Common myeloid progenitor, CD34-positive (primary cell): ENCODE measurements at regions not wholly inside any gene's neighbourhood (a gene's known extent, or its start where the extent isn't known, plus 50 kb on each side); places are given as distances from the start of the nearest gene placed in this dataset.

Source experiments
- CTCF ChIA-PET: fragments of 350-600 bp; sonication (Branson Sonifier 250); formaldehyde crosslinking; loops from one replicate; lab custom pipeline; 2021; ENCODE audit warnings: antibody characterized with exemption; lab: Charles Lee
- POLR2A ChIA-PET: fragments of 350-600 bp; sonication (Branson Sonifier 250); formaldehyde crosslinking; loops from one replicate; lab custom pipeline; 2021; ENCODE audit warnings: antibody characterized with exemption; lab: Charles Lee
- DNase-seq, 3 donors: peaks; one replicate each; pipeline versions ENCODE4 v3.0.0 to v3.0.0-alpha.2; 2013
- H3K27ac ChIP-seq, 2 experiments: 1 replicate in 1 of 2; 2 replicates in 1 of 2; pipeline ENCODE4 v1.7.0; 2013; ENCODE audit warnings: inconsistent platforms in 2 of 2, low read length in 2 of 2, mild to moderate bottlenecking in 2 of 2, low read depth in 1 of 2, moderate library complexity in 1 of 2; ENCODE audit not compliant: severe bottlenecking in 2 of 2, insufficient read depth in 1 of 2, poor library complexity in 1 of 2
- H3K27me3 ChIP-seq, 5 experiments: replicated peaks in 2 of 5; 1 replicate in 3 of 5; 2 replicates in 2 of 5; pipeline versions ENCODE4 v1.6.1 to v1.7.0; 2013; ENCODE audit warnings: low read length in 4 of 5, mild to moderate bottlenecking in 2 of 5, moderate library complexity in 2 of 5, inconsistent platforms in 1 of 5; ENCODE audit not compliant: insufficient read depth in 5 of 5, control insufficient read depth in 4 of 5
- H3K36me3 ChIP-seq, 4 experiments: 1 replicate in 2 of 4; 2 replicates in 2 of 4; pipeline versions ENCODE4 v1.6.1 to v1.7.0; 2013; ENCODE audit warnings: low read length in 3 of 4, control low read depth in 1 of 4, mild to moderate bottlenecking in 1 of 4; ENCODE audit not compliant: control insufficient read depth in 4 of 4, insufficient read depth in 4 of 4
- H3K4me1 ChIP-seq, 4 experiments: 1 replicate in 3 of 4; 2 replicates in 1 of 4; pipeline versions ENCODE4 v1.6.1 to v1.7.1; 2013; ENCODE audit warnings: low read length in 3 of 4, mild to moderate bottlenecking in 3 of 4, control low read depth in 1 of 4, inconsistent platforms in 1 of 4, moderate library complexity in 1 of 4; ENCODE audit not compliant: control insufficient read depth in 4 of 4, insufficient read depth in 4 of 4; ENCODE audit errors: control extremely low read depth in 1 of 4
- H3K4me3 ChIP-seq, 7 experiments: 1 replicate in 4 of 7; 2 replicates in 3 of 7; pipeline versions ENCODE4 v1.5.1 to v1.7.0; 2013; ENCODE audit warnings: mild to moderate bottlenecking in 7 of 7, low read length in 6 of 7, moderate library complexity in 6 of 7, inconsistent platforms in 2 of 7, low read depth in 2 of 7, control low read depth in 1 of 7; ENCODE audit not compliant: insufficient read depth in 4 of 7, control insufficient read depth in 1 of 7; ENCODE audit errors: extremely low read depth in 1 of 7
- H3K9me3 ChIP-seq, 5 experiments: 1 replicate in 4 of 5; 2 replicates in 1 of 5; pipeline versions ENCODE4 v1.6.1 to v1.7.1; 2013; ENCODE audit warnings: low read length in 4 of 5, mild to moderate bottlenecking in 2 of 5, inconsistent platforms in 1 of 5, low read depth in 1 of 5, moderate library complexity in 1 of 5; ENCODE audit not compliant: control insufficient read depth in 4 of 5, insufficient read depth in 2 of 5; ENCODE audit errors: control extremely low read depth in 1 of 5
- WGBS: methylation state at CpG from one replicate; pipeline ENCODE4 v1.1.5; 2013; ENCODE audit not compliant: insufficient coverage; 5-methylcytosine and 5-hydroxymethylcytosine counted together

DNA sequence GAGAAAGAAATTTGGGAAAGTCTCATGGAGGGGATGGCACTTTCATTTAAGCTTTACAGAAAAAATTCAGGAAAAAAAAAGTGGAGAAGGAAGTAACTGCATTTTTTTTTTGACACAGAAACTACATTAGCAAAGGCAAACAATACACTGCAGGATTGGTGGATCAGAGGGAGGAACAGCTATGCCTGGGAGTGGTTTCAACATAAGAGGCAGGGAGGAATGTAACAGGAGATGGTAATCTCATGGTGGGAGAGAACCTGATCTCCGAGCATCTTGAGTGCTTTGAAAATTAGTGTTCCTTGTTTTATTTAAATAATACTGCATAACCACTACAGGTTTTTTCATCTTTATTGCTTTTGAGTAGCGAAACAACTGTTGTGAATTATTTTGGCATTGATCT is 249.4 kb downstream of the FAM170A start:
- WGBS: no CpG with 5 or more reads among the region's 2 CpGs
- no peaks in the 10 kb centered on the region for H3K36me3 ChIP-seq
- no peaks in the 10 kb centered on the region for H3K9me3 ChIP-seq
- POLR2A ChIA-PET: no interaction called here
- CTCF ChIA-PET: interaction anchor here (0.6 to 1.0 kb wide), 2 partner anchors 21 to 1266 kb away, joined by 3 read pairs; no protein-coding TSS in a partner anchor
- no peaks in the 10 kb centered on the region for H3K27me3 ChIP-seq
- H3K4me1 ChIP-seq: no peaks in the 10 kb centered on the region
- H3K4me3 ChIP-seq: no peak overlapping the region
- no peak for DNase-seq
- H3K27ac ChIP-seq: no peak overlapping the region

DNA sequence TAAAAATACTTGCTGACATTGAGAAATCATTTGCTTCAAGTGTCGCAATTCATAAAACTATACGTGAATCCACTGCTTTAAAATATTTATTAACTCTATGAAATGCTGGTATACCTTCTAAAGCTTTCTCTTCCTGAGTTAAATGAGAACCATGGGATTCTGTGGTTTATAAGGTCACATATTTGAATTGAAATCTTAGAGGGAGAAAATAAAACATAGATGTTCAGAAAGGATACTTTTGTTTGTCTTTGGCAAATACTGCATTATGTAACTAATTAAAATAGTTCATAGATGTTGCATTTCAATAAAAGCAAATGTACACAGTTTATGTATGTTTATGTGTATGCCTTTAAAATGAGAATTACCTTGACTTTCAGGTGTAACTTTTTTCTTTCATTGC is 250.1 kb downstream of the FAM170A start:
- H3K9me3 ChIP-seq: no peaks in the 10 kb centered on the region
- ChIA-PET POLR2A (no interaction called here), CTCF (no interaction called here)
- no peak for DNase-seq
- WGBS: no CpG with 5 or more reads among the region's 2 CpGs
- no peaks in the 10 kb centered on the region for H3K36me3 ChIP-seq
- no peaks in the 10 kb centered on the region for H3K4me1 ChIP-seq
- H3K27ac ChIP-seq: no peak overlapping the region
- H3K4me3 ChIP-seq: no peak overlapping the region
- H3K27me3 ChIP-seq: no peaks in the 10 kb centered on the region

DNA sequence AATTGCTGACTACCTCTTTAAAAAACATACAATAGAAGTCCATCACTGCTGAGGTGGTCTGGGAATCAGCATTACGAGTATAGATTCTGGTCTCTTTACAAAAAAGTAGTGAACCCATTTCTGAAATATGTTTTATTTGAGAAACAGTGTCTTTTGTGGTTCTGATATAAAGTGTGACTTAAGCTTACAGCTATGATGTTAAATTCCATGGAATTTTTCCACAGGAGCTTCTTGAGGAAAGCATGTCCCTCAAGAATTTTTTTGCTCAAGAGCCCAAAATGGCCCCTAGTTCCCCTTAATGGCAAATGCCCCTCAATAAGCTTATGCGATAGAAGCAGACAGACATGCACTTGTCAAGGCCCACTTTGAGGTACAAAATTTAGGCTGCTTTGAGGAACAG is 265.7 kb downstream of the FAM170A start:
- Histone ChIP-seq H3K36me3 (no peaks in the 10 kb centered on the region), H3K4me1 (no peaks in the 10 kb centered on the region), H3K27me3 (peaks cover 0 to 4% (median 0%) of the 10 kb centered on the region in 5 experiments), H3K27ac (no peak overlapping the region), H3K9me3 (no peaks in the 10 kb centered on the region), H3K4me3 (no peak overlapping the region)
- WGBS: 100% methylated on average over 1 of the region's 2 CpGs
- ChIA-PET POLR2A (no interaction called here), CTCF (no interaction called here)
- DNase-seq: no peak

DNA sequence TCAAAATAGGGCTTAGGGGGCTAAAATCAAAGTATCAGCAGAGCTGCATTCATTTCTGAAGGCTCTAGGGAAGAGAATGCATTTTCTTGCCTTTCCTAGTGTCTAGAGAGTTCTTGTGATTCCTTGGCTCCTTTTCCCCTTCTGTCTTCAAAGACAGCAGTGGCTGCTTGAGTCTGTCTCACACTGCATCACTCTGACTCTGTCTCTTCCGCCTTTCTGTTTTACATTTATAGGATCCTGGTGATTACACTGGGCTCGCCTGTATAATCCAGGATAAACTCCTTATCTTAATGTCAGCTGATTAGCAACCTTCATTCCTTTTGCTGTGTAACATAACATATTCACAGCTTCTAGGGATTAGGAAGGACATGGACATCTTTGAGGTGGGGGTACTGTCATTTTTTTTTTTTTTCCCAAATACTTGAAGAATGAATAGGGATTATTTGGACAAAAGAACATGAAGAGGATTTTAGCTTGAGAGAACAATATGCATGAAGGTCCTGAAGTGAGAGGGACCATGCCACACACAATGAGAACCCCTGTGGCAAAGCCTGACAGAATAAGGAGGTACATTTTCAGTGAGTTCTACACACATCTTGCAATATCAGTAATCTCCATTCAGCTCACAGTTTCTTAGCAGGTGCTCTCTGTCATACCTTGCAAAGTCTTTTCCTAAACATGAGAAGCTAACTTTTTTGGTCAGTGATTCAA is 267.6 kb downstream of the FAM170A start:
- Histone ChIP-seq H3K4me3 (no peak overlapping the region), H3K27me3 (peaks cover 0 to 4% (median 0%) of the 10 kb centered on the region in 5 experiments), H3K9me3 (no peaks in the 10 kb centered on the region), H3K27ac (no peak overlapping the region), H3K36me3 (no peaks in the 10 kb centered on the region), H3K4me1 (no peaks in the 10 kb centered on the region)
- POLR2A ChIA-PET: no interaction called here
- no CpG with 5 or more reads among the region's 2 CpGs for WGBS
- no peak for DNase-seq
- CTCF ChIA-PET: no interaction called here

DNA sequence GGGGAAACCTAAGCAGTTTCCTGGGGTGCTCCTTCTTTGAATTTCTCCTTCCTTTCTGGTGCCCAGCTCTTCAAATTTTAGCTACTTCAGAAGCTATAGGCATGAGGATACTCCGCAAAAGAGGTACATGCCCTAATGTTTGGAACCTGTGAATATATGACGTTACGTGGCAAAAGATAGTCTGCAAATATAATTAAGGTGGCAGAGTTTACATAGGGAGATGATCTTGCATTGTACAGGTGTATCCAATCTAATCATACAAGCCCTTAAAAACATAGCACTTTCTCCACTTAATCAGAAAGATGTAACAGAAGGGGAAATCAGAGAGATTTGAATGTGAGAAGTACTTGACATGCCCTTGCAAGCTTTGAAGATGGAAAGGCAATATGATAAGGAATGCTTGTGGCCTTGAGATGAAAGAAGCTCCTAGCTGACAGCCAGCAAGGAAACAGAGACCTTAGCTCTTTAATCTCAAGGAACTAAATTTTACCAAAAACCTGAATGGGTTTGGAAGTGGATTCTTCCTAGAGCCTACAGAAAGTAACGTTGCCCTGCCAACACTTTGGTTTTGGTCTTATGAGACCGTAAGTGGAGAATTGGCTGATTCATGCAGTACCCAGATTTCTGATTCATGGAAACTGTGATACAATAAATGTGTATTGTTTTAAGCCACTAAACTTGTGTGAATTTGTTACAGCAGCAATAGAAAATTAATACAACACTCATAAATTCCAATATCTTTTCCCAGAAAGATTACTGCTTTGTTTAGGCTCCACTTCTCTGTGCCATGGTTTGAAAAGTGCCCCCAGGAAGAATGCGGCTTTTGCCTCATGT is 268.4 kb downstream of the FAM170A start:
- DNase-seq: no peak
- Histone ChIP-seq H3K27me3 (peaks cover 0 to 4% (median 0%) of the 10 kb centered on the region in 5 experiments), H3K4me3 (no peak overlapping the region), H3K36me3 (no peaks in the 10 kb centered on the region), H3K27ac (no peak overlapping the region), H3K9me3 (no peaks in the 10 kb centered on the region), H3K4me1 (no peaks in the 10 kb centered on the region)
- WGBS: 96% methylated on average over 4 of the region's 6 CpGs
- ChIA-PET POLR2A (no interaction called here), CTCF (no interaction called here)

DNA sequence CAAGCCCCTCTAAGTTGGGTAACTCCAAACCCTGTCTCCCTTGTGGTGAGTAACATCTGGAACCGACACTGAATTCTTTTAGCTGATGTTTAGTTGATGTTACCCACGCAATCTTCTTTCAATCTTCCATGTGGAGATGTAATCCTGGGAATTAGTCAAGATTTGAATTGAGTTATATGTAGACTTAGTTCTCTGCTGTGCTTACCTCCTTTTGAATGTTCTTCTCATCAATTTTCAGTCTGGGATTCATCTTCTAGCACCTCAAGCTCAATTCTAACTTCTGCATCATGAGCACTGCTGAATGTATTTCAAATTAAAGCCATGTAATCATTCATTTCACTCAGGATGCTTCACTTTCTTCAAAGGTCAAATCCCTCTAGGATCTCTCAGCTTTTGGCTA is 270.6 kb downstream of the FAM170A start:
- ChIA-PET CTCF (interaction anchor here (1.0 kb wide), 1 partner anchor 21 kb away, joined by 3 read pairs; no protein-coding TSS in a partner anchor), POLR2A (no interaction called here)

DNA sequence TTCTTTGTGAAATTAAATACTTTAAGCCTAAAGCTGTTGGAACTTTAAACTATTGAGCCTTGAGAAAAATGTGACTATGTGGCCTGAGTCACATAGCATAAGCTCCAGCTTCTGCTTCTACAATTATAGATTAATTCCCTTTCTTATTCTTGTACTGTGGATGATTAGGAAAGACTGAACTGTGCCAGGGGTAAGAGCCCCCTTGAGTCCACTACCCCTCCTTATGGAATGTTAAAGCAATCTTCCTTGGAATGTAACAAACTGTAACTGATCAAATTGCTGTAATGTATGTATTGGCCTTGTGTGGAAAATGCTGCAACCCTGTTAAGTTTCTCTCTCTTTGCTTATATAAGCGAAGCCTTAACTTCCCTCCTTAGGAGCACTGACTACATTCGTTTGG is 273.2 kb downstream of the FAM170A start:
- POLR2A ChIA-PET: no interaction called here
- CTCF ChIA-PET: no interaction called here
- Histone ChIP-seq H3K4me1 (no peaks in the 10 kb centered on the region), H3K27me3 (no peaks in the 10 kb centered on the region), H3K9me3 (no peaks in the 10 kb centered on the region), H3K36me3 (no peaks in the 10 kb centered on the region), H3K27ac (no peak overlapping the region), H3K4me3 (no peak overlapping the region)
- DNase-seq: no peak
- no CpG with 5 or more reads among the region's 2 CpGs for WGBS

More for the DNA sequence above, 270.6 kb downstream of the FAM170A start:
- Histone ChIP-seq H3K9me3 (no peaks in the 10 kb centered on the region), H3K36me3 (no peaks in the 10 kb centered on the region), H3K27me3 (peaks cover 0 to 4% (median 0%) of the 10 kb centered on the region in 5 experiments), H3K27ac (no peak overlapping the region), H3K4me3 (no peak overlapping the region), H3K4me1 (no peaks in the 10 kb centered on the region)
- WGBS: 75% methylated on average over 2 of the region's 2 CpGs
- no peak for DNase-seq
